IMR-90 (cell line): ENCODE measurements at regions not wholly inside any gene's neighbourhood (a gene's known extent, or its start where the extent isn't known, plus 50 kb on each side); places are given as distances from the start of the nearest gene placed in this dataset.

Experiments
- ATAC-seq: fragments of 200-7000 bp; cut with Tn5 transposase; 2 replicates; pipeline ENCODE4 v1.9.1; 2020; ENCODE audit warnings: low read depth, mild to moderate bottlenecking, moderate library complexity
- BruUV-seq: library from RNA; stranded (reverse); fragments of 400-500 nt; replicated peaks from 2 replicates; lab custom pipeline; 2021; lab: Mats Ljungman, UMichigan
- CTCF ChIA-PET: fragments of 300-600 bp; formaldehyde crosslinking; extraction: SDS; loops from one replicate; lab custom pipeline; 2021; ENCODE audit warnings: antibody characterized with exemption; lab: Yijun Ruan, JAX
- POLR2A ChIA-PET: fragments of 300-600 bp; sonication (Branson Sonifier 250); formaldehyde crosslinking; loops from one replicate; lab custom pipeline; 2022; ENCODE audit warnings: antibody characterized with exemption; ENCODE audit not compliant: unreplicated experiment; lab: Charles Lee
- DNase-seq: peaks from one replicate; pipeline ENCODE4 v3.0.0; 2013
- H2AFZ ChIP-seq: replicated peaks from 2 replicates; pipeline ENCODE3; 2013; ENCODE audit warnings: low read length, mild to moderate bottlenecking; ENCODE audit not compliant: poor library complexity
- H2AK5ac ChIP-seq: 2 replicates; pipeline ENCODE4 v1.6.1; 2013; ENCODE audit warnings: low read depth, low read length, inconsistent platforms
- H2AK9ac ChIP-seq: replicated peaks from 2 replicates; pipeline ENCODE3; 2013; ENCODE audit warnings: mild to moderate bottlenecking, low read depth, low read length, moderate library complexity; ENCODE audit not compliant: poor library complexity
- H2BK120ac ChIP-seq: 2 replicates; pipeline ENCODE4 v1.6.1; 2013; ENCODE audit warnings: low read depth, low read length, inconsistent platforms
- H2BK15ac ChIP-seq: 3 replicates; pipeline ENCODE4 v1.6.1; 2013; ENCODE audit warnings: low read depth, low read length, inconsistent platforms
- H2BK20ac ChIP-seq: 2 replicates; pipeline ENCODE4 v1.6.1; 2013; ENCODE audit warnings: low read depth, mild to moderate bottlenecking, inconsistent platforms, low read length, moderate library complexity
- H2BK5ac ChIP-seq: 2 replicates; pipeline ENCODE4 v1.6.1; 2013; ENCODE audit warnings: mild to moderate bottlenecking, low read depth, low read length, inconsistent platforms; ENCODE audit not compliant: poor library complexity, severe bottlenecking
- H3K14ac ChIP-seq: replicated peaks from 2 replicates; pipeline ENCODE4 v1.6.1; 2013; ENCODE audit warnings: low read depth, low read length, inconsistent platforms
- H3K18ac ChIP-seq: 2 replicates; pipeline ENCODE4 v1.6.1; 2013; ENCODE audit warnings: low read depth, low read length, control low read depth
- H3K23ac ChIP-seq: 2 replicates; pipeline ENCODE4 v1.6.1; 2013; ENCODE audit warnings: low read depth, low read length, inconsistent platforms
- H3K27ac ChIP-seq: 2 replicates; pipeline ENCODE4 v1.5.1; 2013; ENCODE audit warnings: mild to moderate bottlenecking, control low read depth, low read length; ENCODE audit not compliant: insufficient read depth
- H3K27me3 ChIP-seq: 2 replicates; pipeline ENCODE4 v1.6.1; 2013; ENCODE audit warnings: low read length; ENCODE audit not compliant: control insufficient read depth, insufficient read depth
- H3K36me3 ChIP-seq: 2 replicates; pipeline ENCODE4 v1.6.1; 2013; ENCODE audit warnings: low read length, mixed read lengths; ENCODE audit not compliant: control insufficient read depth, insufficient read depth
- H3K4ac ChIP-seq: 2 replicates; pipeline ENCODE4 v1.6.1; 2013; ENCODE audit warnings: low read depth, low read length, inconsistent platforms
- H3K4me1 ChIP-seq: 2 replicates; pipeline ENCODE4 v1.6.1; 2013; ENCODE audit warnings: low read length, mixed read lengths; ENCODE audit not compliant: control insufficient read depth, insufficient read depth
- H3K4me2 ChIP-seq: 2 replicates; pipeline ENCODE4 v1.6.1; 2013; ENCODE audit warnings: low read depth, mild to moderate bottlenecking, control low read depth, low read length, moderate library complexity
- H3K4me3 ChIP-seq: 2 replicates; pipeline ENCODE4 v1.5.1; 2013; ENCODE audit warnings: low read depth, mild to moderate bottlenecking, control low read depth, low read length, moderate library complexity; ENCODE audit not compliant: insufficient read depth
- H3K56ac ChIP-seq: 2 replicates; pipeline ENCODE4 v1.6.1; 2013; ENCODE audit warnings: low read length, inconsistent platforms; ENCODE audit not compliant: insufficient read depth; ENCODE audit errors: extremely low read depth
- H3K79me1 ChIP-seq, 2 experiments: 2 replicates each; pipeline ENCODE4 v1.6.1; 2013; ENCODE audit warnings: low read length in 2 of 2, inconsistent platforms in 1 of 2, low read depth in 1 of 2
- H3K9ac ChIP-seq: 2 replicates; pipeline ENCODE4 v1.6.1; 2013; ENCODE audit warnings: low read depth, low read length, control low read depth
- H3K9me1 ChIP-seq: 2 replicates; pipeline ENCODE4 v1.6.1; 2013; ENCODE audit warnings: low read length, inconsistent platforms; ENCODE audit not compliant: insufficient read depth
- H3K9me3 ChIP-seq: 2 replicates; pipeline ENCODE4 v1.6.1; 2013; ENCODE audit warnings: low read length; ENCODE audit not compliant: control insufficient read depth, insufficient read depth
- H4K20me1 ChIP-seq: 2 replicates; pipeline ENCODE4 v1.6.1; 2013; ENCODE audit warnings: low read length, inconsistent platforms; ENCODE audit not compliant: insufficient read depth
- H4K5ac ChIP-seq: 2 replicates; pipeline ENCODE4 v1.6.1; 2013; ENCODE audit warnings: mild to moderate bottlenecking, low read depth, low read length, control low read depth
- H4K8ac ChIP-seq, 2 experiments: 2 replicates each; pipeline ENCODE4 v1.6.1; 2013; ENCODE audit warnings: low read depth in 2 of 2, low read length in 2 of 2, control low read depth in 1 of 2, inconsistent platforms in 1 of 2
- H4K91ac ChIP-seq: 2 replicates; pipeline ENCODE4 v1.6.1; 2013; ENCODE audit warnings: low read depth, low read length, inconsistent platforms; ENCODE audit not compliant: insufficient read depth
- CHD1 ChIP-seq: IDR thresholded peaks from 2 replicates; pipeline ENCODE4 v1.6.1; 2012; ENCODE audit warnings: low read depth, low read length, improper control_type of control experiment
- NFE2L2 ChIP-seq: fragments of 150-350 bp; IDR thresholded peaks from 2 replicates; pipeline ENCODE4 v1.6.1; 2016; ENCODE audit warnings: low read depth, mild to moderate bottlenecking, low read length
- POLR2A ChIP-seq: IDR thresholded peaks from 2 replicates; pipeline ENCODE4 v1.6.1; 2012; ENCODE audit warnings: mild to moderate bottlenecking, low read depth, low read length
- RFX5 ChIP-seq: IDR thresholded peaks from 2 replicates; pipeline ENCODE4 v1.8.0; 2012; ENCODE audit warnings: low read depth, mild to moderate bottlenecking, low read length, moderate library complexity
- WGBS, 2 experiments: methylation state at CpG; one replicate each; pipeline versions ENCODE4 v1.1.5 to v1.1.7; 2013; ENCODE audit warnings: missing lambda C conversion rate in 2 of 2; ENCODE audit not compliant: insufficient read length in 1 of 2; ENCODE audit errors: extremely low coverage in 2 of 2; 5-methylcytosine and 5-hydroxymethylcytosine counted together
- dilution Hi-C: fragments of 300-500 bp; cut with HindIII; formaldehyde crosslinking; loops from one replicate; pipeline ENCODE4 v1.14.3; 2018; ENCODE audit warnings: low sequenced_read_pairs; ENCODE audit not compliant: unreplicated experiment
- in situ Hi-C: fragments of 300-500 bp; cut with MboI; formaldehyde crosslinking; loops from 3 replicates; pipeline ENCODE4 v1.14.3; 2019; ENCODE audit warnings: low sequenced_read_pairs, inconsistent platforms, mixed read lengths
- intact Hi-C: fragments of 100-400 bp; cut with micrococcal nuclease; formaldehyde crosslinking; loops from 2 replicates; pipeline ENCODE4 v1.10.0; 2022
- TF ChIP-seq, protein P1 (sequence below): fragments of 150-350 bp; IDR thresholded peaks from 2 replicates; pipeline ENCODE4 v1.6.1; 2016; ENCODE audit warnings: low read depth, mild to moderate bottlenecking, low read length, moderate library complexity, borderline replicate concordance

DNA sequence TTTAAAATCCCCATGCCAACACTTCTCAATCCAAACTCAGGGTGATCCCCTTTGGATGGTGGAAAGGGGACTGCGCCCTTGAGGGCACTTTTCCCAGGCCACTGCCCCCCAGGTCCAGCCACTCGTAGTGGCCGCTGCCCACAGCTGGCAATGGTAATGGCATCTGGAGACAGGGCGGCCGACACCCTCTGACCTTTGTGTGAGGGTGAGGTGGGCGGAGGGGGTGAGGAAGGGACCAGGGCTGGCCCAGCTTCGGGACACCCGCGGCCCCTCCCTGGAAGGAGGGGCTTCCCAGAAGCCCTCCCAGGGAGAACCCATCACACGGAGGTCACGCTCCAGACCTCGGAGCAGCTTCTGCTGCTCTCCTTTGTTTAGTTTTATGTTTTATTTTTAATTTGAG, 289.7 kb downstream of the FOXL1 start:
- intact Hi-C loops (no loop called here), in situ Hi-C loops (no loop called here), dilution Hi-C loops (no loop called here)
- H3K4me3 ChIP-seq: no peak overlapping the region
- no peaks in the 10 kb centered on the region for H3K36me3 ChIP-seq
- no peak overlapping the region for H2BK5ac ChIP-seq
- peaks cover 3% of the 10 kb centered on the region; the same call in 1 of the 2 replicates for H3K27me3 ChIP-seq
- H2BK20ac ChIP-seq: no peak overlapping the region
- H3K56ac ChIP-seq: no peak overlapping the region
- no peak overlapping the region for H4K91ac ChIP-seq
- ATAC-seq (no peak), DNase-seq (no peak)
- TF ChIP-seq CHD1: no peak
- TF ChIP-seq POLR2A: no peak
- TF ChIP-seq, protein P1, sequence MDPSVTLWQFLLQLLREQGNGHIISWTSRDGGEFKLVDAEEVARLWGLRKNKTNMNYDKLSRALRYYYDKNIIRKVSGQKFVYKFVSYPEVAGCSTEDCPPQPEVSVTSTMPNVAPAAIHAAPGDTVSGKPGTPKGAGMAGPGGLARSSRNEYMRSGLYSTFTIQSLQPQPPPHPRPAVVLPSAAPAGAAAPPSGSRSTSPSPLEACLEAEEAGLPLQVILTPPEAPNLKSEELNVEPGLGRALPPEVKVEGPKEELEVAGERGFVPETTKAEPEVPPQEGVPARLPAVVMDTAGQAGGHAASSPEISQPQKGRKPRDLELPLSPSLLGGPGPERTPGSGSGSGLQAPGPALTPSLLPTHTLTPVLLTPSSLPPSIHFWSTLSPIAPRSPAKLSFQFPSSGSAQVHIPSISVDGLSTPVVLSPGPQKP: no peak
- TF ChIP-seq NFE2L2: no peak
- no peak for TF ChIP-seq RFX5
- H3K79me1 ChIP-seq: no peaks in the 10 kb centered on the region
- no TSS peak for BruUV-seq
- ChIA-PET CTCF (no interaction called here), POLR2A (no interaction called here)
- no peak overlapping the region for H4K8ac ChIP-seq
- H3K4ac ChIP-seq: no peak overlapping the region
- no peak overlapping the region for H2BK15ac ChIP-seq
- H3K9me3 ChIP-seq: peaks cover 6% of the 10 kb centered on the region
- no peaks in the 10 kb centered on the region for H4K20me1 ChIP-seq
- WGBS, 2 experiments: no CpG with 5 or more reads among the region's 12 CpGs
- no peak overlapping the region for H4K5ac ChIP-seq
- H3K27ac ChIP-seq: no peak overlapping the region
- no peak overlapping the region for H3K14ac ChIP-seq
- H2AK5ac ChIP-seq: no peak overlapping the region
- no peak overlapping the region for H3K23ac ChIP-seq
- H3K4me2 ChIP-seq: no peak overlapping the region
- H3K4me1 ChIP-seq: peaks cover 10% of the 10 kb centered on the region; the same call in 1 of the 2 replicates
- no peak overlapping the region for H3K9ac ChIP-seq
- no peak overlapping the region for H2BK120ac ChIP-seq
- H3K18ac ChIP-seq: no peak overlapping the region
- H2AFZ ChIP-seq: no peak overlapping the region
- no peak overlapping the region for H2AK9ac ChIP-seq
- no peaks in the 10 kb centered on the region; the same call in 1 of the 2 replicates for H3K9me1 ChIP-seq
